HG03060 (cell line): ENCODE measurements at regions not wholly inside any gene's neighbourhood (a gene's known extent, or its start where the extent isn't known, plus 50 kb on each side); places are given as distances from the start of the nearest gene placed in this dataset.

Experiments used
- ATAC-seq: cut with Tn5 transposase; IDR thresholded peaks from one replicate; pipeline ENCODE4 v1.9.1; 2021; ENCODE audit warnings: low read depth, moderate number of reproducible peaks; ENCODE audit not compliant: unreplicated experiment

- ATAC-seq: no peak
Observed at GRCh38 chr1:244106837-244107493, 55.9 kb downstream of the ZBTB18 start.

- no peak for ATAC-seq
Observed at GRCh38 chr1:244111027-244111426, 59.9 kb downstream of the ZBTB18 start.

DNA sequence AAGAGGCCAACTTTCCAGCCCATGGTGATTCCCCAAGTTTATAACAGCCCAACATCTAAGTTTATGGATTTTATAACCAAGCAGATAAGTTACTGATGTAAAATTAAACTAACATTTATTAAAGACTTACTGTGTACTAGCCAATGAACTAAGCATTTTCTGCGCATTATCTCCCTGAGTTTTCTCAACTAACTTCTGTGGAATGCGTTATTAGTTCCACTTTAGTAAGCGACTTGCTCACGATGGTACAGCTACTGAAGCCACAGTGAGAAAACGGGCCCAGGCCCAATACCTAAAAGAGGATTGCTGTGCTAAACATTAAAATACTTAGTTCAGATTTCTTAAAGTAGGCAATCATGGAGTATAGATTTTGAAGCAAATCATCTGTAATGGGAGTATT is 61.0 kb downstream of the ZBTB18 start:
- no peak for ATAC-seq

DNA sequence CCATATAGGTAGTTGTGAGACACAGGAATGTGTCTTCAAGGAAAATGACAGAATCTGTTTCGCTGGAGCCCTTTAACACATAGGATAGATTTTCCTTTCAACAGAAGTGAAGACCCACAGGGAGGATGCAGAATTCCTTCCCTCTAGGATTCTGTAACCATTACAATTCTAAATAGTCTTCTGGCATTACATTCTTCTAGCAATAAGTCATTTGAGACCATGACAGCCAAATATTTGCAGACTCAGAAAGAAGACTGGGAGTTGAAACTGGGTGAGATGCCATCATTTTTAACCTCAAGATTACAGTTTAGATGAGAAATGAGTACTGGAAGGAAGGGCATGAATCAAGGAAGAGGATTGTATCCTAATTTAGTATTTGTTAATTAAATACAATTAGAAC is 61.6 kb downstream of the ZBTB18 start:
- no peak for ATAC-seq

DNA sequence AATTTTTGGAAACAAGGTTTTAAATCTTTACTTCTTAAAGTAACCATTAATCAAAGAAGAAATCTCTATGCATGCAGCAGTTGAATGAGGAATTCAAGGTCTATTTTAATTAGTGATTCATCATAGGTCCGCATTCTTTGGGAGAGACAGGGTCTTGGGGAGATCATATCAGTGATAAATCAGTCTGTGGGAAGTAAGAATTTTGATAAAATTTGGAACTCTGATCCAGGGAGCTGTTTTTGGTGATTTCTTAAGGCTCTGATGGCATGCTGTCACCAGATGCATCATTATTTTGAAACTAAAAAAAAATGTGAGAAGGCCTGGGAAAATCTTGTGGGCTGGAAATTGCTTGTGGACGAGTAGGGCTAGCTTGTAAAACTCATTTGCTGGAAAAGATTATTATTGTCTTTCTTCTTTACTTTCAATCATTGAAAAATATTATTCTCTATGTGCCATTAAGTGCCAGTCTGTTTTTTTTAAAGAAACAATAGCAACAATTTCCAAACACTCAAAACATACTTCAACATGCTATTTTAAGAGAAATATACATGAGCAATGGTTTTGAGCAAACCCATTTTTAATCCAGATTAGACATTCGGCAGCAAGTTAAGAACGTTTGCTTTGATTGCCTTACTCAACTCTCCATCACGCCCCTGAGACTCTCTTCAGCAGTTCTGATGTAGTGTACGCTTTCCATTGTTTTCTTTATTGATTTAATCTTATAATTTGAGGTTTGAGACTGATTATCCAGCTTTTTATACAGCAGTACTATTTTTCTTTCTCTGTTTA is 62.6 kb downstream of the ZBTB18 start:
- ATAC-seq: no peak

GRCh38 chr1:244114892-244115291 is 63.8 kb downstream of the ZBTB18 start:
- ATAC-seq: no peak

- no peak for ATAC-seq
Observed at GRCh38 chr1:244116946-244117345, 65.9 kb downstream of the ZBTB18 start.

DNA sequence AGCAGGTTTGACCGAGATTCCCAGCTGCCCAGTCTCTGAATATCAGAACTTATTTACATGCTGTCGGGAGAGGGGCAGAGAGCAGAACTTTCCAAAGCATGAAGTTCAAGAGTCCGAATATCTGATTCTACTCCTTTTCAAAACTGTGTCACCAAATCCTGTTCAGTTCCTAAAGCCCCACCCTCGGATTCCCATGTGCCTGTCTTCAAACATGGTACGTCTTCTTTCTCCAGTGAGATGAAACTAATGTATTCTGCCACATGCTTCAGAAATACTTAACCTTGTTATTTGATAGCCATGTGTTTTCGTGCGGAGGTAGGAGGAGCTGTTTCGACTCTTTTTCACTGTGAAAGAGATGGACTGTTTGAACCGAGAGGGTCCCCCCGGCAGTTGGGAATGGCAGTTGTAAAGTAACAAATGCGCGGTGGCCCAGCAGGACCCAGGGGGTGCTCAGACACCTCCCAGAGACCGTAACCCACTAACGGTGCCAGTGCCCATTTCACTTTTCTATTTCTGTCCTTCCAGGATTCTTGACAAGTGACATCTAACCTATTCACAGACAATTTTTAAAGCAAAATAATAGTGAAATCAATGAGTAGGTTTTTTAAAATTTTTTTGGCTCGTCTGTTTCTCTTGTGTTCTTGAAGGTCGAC is 67.2 kb downstream of the ZBTB18 start:
- no peak for ATAC-seq

GRCh38 chr1:244128591-244129383 is 77.7 kb downstream of the ZBTB18 start:
- no peak for ATAC-seq

DNA sequence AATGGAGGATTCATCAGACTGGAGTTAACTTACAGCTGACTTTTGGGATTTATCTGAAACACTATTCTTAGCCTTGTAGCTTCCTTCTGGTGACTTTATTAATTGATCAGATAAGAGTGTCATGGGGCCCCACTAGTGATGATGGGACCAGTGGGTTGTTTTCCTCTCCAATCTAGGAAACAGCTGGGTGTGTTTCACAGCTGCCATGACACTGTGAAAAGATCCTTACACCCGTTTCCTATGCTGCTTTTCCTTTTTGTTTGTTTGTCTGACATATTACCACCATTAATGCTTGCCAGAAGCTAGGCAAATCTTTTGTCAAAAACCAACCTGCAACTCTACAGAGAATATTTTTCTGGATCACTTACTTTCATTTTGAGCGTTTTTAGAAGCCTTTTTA is 86.2 kb downstream of the ZBTB18 start:
- no peak for ATAC-seq

GRCh38 chr1:244137725-244138124 is 86.6 kb downstream of the ZBTB18 start:
- no peak for ATAC-seq

DNA sequence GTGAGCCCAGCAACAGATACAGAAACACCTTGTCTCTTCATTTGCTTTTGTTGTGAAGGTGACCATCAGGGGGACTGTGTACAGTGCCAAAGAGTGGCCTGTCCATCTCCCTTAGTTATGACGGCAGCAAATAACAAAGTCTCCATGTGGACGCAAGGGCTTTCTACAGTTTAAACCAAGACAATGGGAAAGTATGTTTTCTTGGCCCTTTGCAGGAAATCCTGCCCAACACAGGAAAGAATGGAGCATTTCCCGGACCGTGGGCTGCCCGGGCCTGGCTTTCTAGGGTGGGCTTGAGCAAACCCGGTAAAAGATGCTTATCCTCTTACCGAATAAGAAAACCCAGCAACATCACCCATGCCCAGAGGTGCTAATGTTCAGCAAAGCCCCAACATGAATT is 87.3 kb downstream of the ZBTB18 start:
- no peak for ATAC-seq

DNA sequence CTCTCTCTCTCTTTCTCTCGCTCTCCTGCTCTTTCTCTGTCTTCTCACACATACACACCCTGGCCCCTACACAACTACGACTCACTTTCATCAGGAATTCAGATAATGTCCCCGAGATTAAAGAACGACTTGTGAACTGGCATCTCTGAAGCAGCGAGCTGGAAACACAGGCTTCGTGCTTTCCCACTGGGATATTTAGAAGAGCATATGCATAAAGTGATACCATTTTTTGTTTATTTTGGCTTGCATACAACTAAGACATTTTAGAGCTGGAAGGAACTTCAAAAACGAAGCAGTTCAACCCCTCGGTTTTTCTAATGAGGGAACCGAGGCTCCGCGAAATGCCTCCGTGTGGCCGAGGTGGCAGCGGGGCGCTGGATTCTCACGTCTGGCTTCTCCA is 88.6 kb downstream of the ZBTB18 start:
- no peak for ATAC-seq

DNA sequence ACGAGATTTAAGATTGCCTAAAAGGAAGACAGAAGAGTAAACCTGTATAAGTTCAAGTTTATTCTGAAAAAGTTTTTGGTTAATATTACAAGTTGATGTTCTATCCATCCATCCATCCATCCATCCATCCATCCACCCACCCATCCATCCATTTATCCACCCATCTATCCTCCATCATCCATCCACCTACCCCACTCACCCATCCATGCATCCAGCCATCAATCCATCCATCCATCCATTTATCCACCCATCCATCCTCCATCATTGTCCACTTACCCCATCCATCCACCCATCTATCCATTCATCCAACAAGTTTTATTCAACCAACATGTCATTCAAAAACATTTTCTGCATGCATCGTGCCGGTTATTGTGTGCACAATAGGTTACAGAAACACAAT is 89.3 kb downstream of the ZBTB18 start:
- ATAC-seq: no peak

- no peak for ATAC-seq
Observed at GRCh38 chr1:244144053-244144452, 93.0 kb downstream of the ZBTB18 start.

DNA sequence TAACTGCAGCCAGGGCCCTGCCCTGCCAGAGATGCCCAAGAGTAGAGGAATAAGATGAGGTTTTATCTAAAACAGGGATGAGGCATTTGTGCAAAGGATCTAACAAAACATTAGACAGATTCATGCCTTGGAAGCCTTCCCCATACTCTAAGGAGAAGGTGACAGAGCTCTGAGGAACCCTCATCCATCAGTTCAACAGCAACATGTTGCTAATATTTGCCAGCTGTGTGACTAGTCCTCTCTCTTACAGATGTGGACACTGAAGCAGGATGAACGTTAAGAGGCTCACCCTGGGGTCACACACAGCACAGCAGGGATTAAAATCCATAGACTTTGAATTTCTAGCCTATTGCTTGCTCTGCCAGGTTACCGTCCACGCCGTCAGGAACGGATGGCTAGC is 99.0 kb downstream of the ZBTB18 start:
- ATAC-seq: no peak

- ATAC-seq: no peak
Observed at GRCh38 chr1:244150665-244151064, 99.6 kb downstream of the ZBTB18 start.

GRCh38 chr1:244151537-244151936 is 100.5 kb downstream of the ZBTB18 start:
- no peak for ATAC-seq

- no peak for ATAC-seq
Observed at GRCh38 chr1:244154508-244154871, 103.4 kb downstream of the ZBTB18 start.

DNA sequence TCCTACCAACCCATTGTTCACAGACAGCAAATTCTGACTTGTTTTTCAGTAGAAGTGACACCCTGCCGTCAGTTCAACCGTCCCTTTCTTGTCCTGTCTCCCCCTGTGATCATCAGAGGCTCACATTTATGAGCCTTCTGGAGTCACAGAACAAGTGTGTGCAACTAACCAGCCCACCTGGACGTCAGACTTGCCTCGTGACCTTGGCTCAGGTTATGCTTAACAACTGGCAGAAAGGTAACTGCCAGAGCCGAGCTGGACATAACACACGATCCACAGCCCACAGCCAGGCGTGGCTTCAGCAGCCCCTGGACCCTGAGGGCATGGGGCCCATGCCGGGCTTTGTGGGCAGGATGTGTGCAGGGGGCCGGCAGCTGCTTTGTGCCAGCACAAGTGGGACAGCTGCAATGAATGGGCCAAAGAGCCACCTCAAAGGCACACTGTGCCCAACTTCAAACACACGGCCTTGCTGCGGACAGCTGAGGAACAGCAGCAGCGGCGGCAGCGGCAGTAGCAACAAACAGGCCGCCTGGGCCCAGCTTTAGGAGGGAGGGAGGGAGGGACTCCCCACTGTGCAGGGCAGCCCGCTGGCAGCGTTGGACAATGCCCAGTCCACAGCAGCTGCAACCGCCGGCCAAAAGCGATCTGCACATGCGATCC is 103.9 kb downstream of the ZBTB18 start:
- no peak for ATAC-seq

- ATAC-seq: no peak
Observed at GRCh38 chr1:244155661-244156060, 104.6 kb downstream of the ZBTB18 start.
